ENCODE measurements at regions not wholly inside any gene's neighbourhood (a gene's known extent, or its start where the extent isn't known, plus 50 kb on each side); places are given as distances from the start of the nearest gene placed in this dataset.

DNA sequence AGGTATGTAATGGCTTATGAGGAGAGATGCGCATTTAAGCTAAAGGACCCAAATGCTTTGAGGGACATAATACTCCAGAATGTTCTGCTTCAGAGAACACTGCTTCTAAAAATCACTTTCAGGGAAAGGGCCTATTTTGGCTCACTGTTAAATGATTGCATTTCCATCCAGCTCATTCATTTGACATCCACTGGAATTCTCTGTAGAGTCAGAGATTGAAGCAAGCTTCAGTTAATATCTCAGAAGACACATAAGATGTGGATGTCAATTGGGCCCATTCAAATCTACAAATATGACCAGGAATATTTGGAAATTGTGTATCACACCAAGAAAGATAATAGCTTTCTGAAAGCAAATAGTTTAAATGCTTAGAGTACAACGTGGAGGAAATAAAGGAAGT is 209.9 kb upstream of the VSTM2A start:
- no peaks in the 10 kb centered on the region for H3K9me3 ChIP-seq (ENCODE audit: insufficient read depth in 2 of 2, low read depth in 1 of 2, low read length in 1 of 2)
- DNase-seq (ENCODE audit: low read depth in 1 of 2, low spot score in 2 of 2) (no peak), FAIRE-seq (no peak)
- no peak overlapping the region for H2AFZ ChIP-seq (ENCODE audit: low read length)
- no peak overlapping the region for H4K5ac ChIP-seq (ENCODE audit: insufficient read length, low read depth, low read length)
- H3K4me1 ChIP-seq (replicated peaks in 1 of 4; ENCODE audit: control insufficient read depth in 3 of 4, insufficient read depth in 4 of 4, low read length in 3 of 4): peaks cover 0 to 5% (median 0%) of the 10 kb centered on the region in 4 experiments; a peak in 3 of 7 replicates
- H3K36me3 ChIP-seq (ENCODE audit: control insufficient read depth in 2 of 4, insufficient read depth in 4 of 4, low read length in 3 of 4): no peaks in the 10 kb centered on the region
- H3K56ac ChIP-seq (replicated peaks; ENCODE audit: insufficient read length, low read depth, low read length): no peak overlapping the region
- no peak overlapping the region; a peak in 1 of 4 replicates for H3K4me2 ChIP-seq (ENCODE audit: insufficient read depth in 1 of 2, low read depth in 2 of 2, low read length in 2 of 2)
- H2AK5ac ChIP-seq (ENCODE audit: low read depth, low read length): no peak overlapping the region
- no peak overlapping the region for H3K27ac ChIP-seq (ENCODE audit: low read depth, low read length)
- H2BK120ac ChIP-seq (replicated peaks; ENCODE audit: low read depth, low read length): no peak overlapping the region
- no peaks in the 10 kb centered on the region for H3K79me2 ChIP-seq (ENCODE audit: control insufficient read depth in 1 of 2, insufficient read depth in 2 of 2, low read length in 2 of 2)
- no peak overlapping the region for H3K23ac ChIP-seq (ENCODE audit: insufficient read length)
- ChIA-PET CTCF (ENCODE audit: partially characterized antibody) (interaction anchor here (0.6 kb wide), 1 partner anchor 79 kb away, joined by 4 read pairs; no protein-coding TSS in a partner anchor), POLR2A (ENCODE audit: partially characterized antibody) (no interaction called here)
- no peak overlapping the region for H2BK5ac ChIP-seq (ENCODE audit: low read depth, low read length)
- no peak overlapping the region for H3K4me3 ChIP-seq (ENCODE audit: extremely low read depth in 1 of 4, insufficient read depth in 2 of 4, low read depth in 3 of 4, low read length in 4 of 4)
- no peak overlapping the region for H4K91ac ChIP-seq (replicated peaks; ENCODE audit: insufficient read length, low read length)
- H3K27me3 ChIP-seq (replicated peaks in 1 of 4; ENCODE audit: control insufficient read depth in 3 of 4, extremely low read depth in 1 of 4, insufficient read depth in 3 of 4, low read length in 3 of 4): peaks cover 0 to 4% (median 0%) of the 10 kb centered on the region in 4 experiments; a peak in 1 of 7 replicates
- no peak overlapping the region for H4K8ac ChIP-seq (ENCODE audit: extremely low read depth, insufficient read depth, low read length)
- no peak overlapping the region for H2BK20ac ChIP-seq (ENCODE audit: low read length)
- no peak overlapping the region for H2BK12ac ChIP-seq (ENCODE audit: low read depth, low read length)
- no peak overlapping the region for H3K14ac ChIP-seq (ENCODE audit: insufficient read length)
- 54% methylated on average over 2 of the region's 2 CpGs; no CpG with 5 or more reads in 1 of the 2 experiments for WGBS, 2 experiments (ENCODE audit: extremely low coverage in 1 of 2, insufficient coverage in 1 of 2, insufficient read length in 1 of 2, insufficient replicate concordance in 2 of 2, low coverage in 1 of 2, low lambda C conversion rate in 2 of 2, missing lambda C conversion rate in 1 of 2)
- no peak for TF ChIP-seq TAF7 (optimal IDR thresholded peaks at IDR 0.05; ENCODE audit: borderline replicate concordance, low read depth, low read length)
- no peak for TF ChIP-seq CREB1 (IDR thresholded peaks at IDR 0.05)
- TF ChIP-seq CTBP2 (IDR thresholded peaks at IDR 0.05; ENCODE audit: borderline replicate concordance, insufficient read depth, insufficient read length, low read length): no peak
- no peak for TF ChIP-seq ZNF274 (IDR thresholded peaks at IDR 0.05; ENCODE audit: borderline replicate concordance, extremely low read depth, low read length)
- no peak for TF ChIP-seq YY1 (IDR thresholded peaks at IDR 0.05; ENCODE audit: low read depth, low read length)
- H2BK15ac ChIP-seq (ENCODE audit: low read length): no peak overlapping the region
- no peaks in the 10 kb centered on the region for H4K20me1 ChIP-seq (replicated peaks in 1 of 2; ENCODE audit: control insufficient read depth in 1 of 2, insufficient read depth in 2 of 2, low read length in 2 of 2)
- no peak overlapping the region for H3K9ac ChIP-seq (replicated peaks in 1 of 4; ENCODE audit: extremely low read depth in 1 of 4, low read depth in 3 of 4, low read length in 3 of 4)
- no peaks in the 10 kb centered on the region for H3K79me1 ChIP-seq (ENCODE audit: low read depth, low read length)
- no peaks in the 10 kb centered on the region for H3K23me2 ChIP-seq (ENCODE audit: low read depth, low read length)
- H3K4ac ChIP-seq (replicated peaks; ENCODE audit: insufficient read length, low read depth, low read length): no peak overlapping the region
- no peak overlapping the region for H3K18ac ChIP-seq (ENCODE audit: extremely low read depth, low read length)

Data from H1 (cell line).